Non-pigmented ciliary epithelial cell (primary cell): ENCODE measurements at regions not wholly inside any gene's neighbourhood (a gene's known extent, or its start where the extent isn't known, plus 50 kb on each side); places are given as distances from the start of the nearest gene placed in this dataset.
"Not testable (repeated sequence)": the region's sequence is repeated elsewhere in the genome, so short reads cannot be mapped to it uniquely, and the experiment has no call there.

Experiments used
- DNase-seq: peaks from one replicate; pipeline ENCODE4 v3.0.0-alpha.2; 2010; ENCODE audit warnings: low read depth

DNA sequence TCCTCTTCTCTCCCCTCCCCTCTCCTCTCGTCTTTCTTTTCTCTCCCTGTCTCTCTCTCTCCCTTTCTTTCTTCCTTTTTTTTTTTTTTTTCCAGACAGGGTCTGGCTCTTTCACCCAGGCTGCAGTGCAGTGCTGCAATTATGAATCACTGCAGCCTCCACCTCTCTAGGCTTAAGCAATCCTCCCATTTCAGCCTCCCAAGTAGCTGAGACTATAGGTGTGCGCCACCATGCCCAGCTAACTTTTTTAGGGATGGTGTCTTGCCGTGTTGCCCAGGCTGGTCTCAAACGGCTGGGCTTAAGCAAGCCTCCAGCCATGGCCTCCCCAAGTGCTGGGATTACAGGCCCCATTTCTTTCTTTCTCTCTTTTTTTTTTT lies 59.9 kb upstream of the NCOA3 start:
- no peak for DNase-seq

DNA sequence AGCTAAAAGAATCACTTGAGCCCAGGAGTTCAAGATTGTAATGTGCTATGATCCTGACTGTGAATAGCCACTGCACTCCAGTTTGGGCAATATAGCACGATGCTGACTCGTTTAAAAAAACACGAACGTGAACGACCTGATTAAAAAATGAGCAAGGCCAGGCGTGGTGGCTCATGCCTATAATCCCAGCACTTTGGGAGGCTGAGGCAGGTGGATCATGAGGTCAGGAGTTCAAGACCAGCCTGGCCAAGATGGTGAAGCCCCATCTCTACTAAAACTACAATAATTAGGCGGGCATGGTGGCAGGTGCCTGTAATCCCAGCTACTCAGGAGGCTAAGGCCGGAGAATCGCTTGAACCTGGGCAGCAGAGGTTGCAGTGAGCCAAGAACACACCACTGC lies 58.6 kb upstream of the NCOA3 start:
- DNase-seq: not testable (repeated sequence)

DNA sequence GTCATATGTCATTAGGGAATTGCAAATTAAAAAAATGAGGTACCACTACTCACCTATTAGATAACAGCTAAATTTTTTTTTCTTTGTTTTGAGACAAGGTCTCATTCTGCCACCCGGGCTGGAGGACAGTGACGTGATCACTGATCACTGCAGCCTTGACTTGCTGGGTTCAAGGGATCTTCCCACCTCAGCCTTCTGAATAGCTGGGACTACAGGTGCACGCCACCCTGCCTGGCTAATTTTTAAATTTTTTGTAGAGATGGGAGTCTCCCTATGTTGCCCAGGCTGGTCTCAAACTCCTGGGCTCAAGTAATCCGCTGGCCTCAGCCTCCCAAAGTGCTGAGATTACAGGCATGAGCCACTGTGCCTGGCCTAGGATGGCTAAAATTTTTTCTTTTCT lies 57.1 kb upstream of the NCOA3 start:
- no peak for DNase-seq

DNA sequence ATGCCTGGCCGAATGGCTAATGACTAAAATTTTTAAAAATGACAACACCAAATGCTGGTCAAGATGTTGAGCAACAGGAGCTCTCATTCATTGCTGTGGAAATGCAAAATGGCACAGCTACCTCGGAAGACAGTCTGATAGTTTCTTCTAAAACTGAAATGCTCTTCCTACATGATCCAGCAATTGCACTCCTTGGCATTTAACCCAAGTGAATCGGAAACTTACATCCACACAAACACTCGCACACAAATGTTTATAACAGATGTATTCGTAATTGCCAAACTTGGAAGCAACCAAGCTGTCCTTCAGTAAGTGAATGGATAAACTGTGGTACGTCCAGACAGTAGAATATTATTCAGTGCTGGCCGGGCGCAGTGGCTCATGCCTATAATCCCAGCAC lies 56.4 kb upstream of the NCOA3 start:
- DNase-seq: no peak

DNA sequence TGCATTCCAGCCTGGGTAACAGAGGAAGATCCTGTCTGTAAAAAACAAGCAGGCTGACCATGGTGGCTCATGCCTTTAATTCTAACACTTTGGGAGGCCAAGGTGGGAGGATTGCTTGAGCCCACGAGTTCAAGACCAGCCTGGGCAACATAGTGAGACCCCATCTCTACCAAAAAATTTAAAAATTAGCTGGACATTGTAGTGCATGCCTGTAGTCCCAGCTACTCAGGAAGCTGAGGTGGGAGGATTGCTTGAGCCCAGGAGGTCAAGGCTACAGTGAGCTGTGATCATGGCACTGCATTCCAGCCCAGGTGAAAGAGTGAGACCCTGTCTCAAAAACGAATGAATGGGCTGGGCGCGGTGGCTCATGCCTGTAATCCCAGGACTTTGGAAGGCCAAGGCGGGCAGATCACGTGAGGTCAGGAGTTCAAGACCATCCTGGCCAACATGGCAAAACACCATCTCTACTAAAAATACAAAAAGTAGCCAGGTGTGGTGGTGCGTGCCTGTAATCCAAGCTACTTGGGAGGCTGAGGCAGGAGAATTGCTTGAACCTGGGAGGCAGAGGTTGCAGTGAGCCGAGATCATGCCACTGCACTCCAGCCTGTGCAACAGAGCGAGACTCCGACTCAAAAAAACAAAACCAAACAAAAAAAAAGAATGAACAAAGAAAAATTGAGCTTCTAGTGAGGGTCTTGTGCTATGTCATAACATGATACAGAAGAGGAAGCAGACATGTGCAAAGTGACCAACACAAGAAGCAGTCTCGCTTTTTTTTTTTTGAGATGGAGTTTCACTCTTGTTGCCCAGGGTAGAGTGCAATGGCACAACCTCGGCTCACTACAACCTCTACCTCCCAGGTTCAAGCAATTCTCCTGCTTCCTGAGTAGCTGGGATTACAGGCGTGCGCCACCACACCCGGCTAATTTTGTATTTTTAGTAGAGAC lies 54.1 kb upstream of the NCOA3 start:
- not testable (repeated sequence) for DNase-seq

DNA sequence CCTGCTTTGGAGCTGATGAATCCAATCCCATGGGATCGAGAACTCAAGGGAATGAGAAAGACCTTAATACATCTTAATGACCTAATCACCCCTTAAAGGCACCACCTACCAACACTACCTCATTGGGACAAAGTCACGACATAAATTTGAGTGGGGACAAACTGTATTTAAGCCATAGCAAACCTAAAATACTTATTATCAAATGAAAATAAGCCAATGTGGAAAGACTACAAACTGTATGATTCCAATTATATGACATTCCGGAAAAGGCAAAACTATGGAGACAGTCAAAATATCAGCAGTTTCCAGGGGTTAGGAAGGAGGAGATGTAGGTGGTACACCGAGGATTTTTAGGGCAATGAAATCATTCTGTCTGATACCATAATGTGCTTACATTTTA lies 53.3 kb upstream of the NCOA3 start:
- no peak for DNase-seq

DNA sequence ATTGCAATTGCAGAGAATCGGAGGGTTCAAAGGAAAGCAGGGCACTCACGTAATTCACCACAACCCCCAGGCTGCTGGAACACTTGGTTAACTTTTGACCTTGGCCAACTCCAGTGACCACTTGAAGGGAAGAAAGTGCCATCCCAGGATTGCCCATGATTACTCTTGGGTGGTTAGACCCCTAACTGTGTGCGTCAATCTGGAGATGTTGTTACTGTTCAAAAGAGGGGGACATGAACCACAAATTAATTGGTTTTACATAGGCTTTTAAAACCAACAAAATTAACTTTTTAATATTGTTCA lies 50.1 kb upstream of the NCOA3 start:
- no peak for DNase-seq
